Gastrocnemius medialis (tissue), 4 donors: ENCODE measurements at regions not wholly inside any gene's neighbourhood (a gene's known extent, or its start where the extent isn't known, plus 50 kb on each side); places are given as distances from the start of the nearest gene placed in this dataset.
"Not testable (repeated sequence)": the region's sequence is repeated elsewhere in the genome, so short reads cannot be mapped to it uniquely, and the experiment has no call there.

Experiments
- POLR2A ChIP-seq, 2 donors: fragments of 450-650 bp; IDR thresholded peaks; one replicate each; pipeline ENCODE4 v1.6.1; 2017; ENCODE audit warnings: antibody characterized with exemption in 2 of 2, mild to moderate bottlenecking in 2 of 2, moderate library complexity in 2 of 2
- TF ChIP-seq, protein P1 (sequence below), 5 experiments: fragments of 450-650 bp in 3 of 5; fragments of 200-600 bp in 2 of 5; sonication (generic) in 2 of 5; IDR thresholded peaks in 4 of 5; conservative IDR thresholded peaks in 1 of 5; 1 replicate in 4 of 5; 2 replicates in 1 of 5; pipeline ENCODE4 v1.5.1; 2016 to 2019; ENCODE audit warnings: antibody characterized with exemption in 5 of 5, mild to moderate bottlenecking in 3 of 5, moderate library complexity in 3 of 5

DNA sequence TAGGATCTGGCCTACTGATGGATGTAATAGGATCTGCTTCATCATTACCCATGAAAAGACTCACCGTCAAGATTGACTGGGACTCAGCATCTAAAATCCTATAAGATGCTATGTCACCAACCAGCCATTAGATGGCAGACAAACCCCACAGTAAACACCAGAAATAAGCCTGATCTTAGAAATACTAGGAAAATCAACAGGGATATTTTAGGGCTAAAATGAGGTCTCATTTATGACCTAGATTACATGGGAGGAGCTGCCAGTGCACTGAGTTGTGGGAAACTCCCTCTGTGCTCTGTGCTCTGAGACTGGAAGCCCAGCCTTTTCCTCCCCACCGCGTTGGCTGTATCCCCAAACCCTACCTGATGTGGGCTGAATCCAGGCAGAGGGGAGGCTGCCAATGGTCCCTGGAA, 1335.8 kb downstream of the RPIA start:
- TF ChIP-seq, protein P1, sequence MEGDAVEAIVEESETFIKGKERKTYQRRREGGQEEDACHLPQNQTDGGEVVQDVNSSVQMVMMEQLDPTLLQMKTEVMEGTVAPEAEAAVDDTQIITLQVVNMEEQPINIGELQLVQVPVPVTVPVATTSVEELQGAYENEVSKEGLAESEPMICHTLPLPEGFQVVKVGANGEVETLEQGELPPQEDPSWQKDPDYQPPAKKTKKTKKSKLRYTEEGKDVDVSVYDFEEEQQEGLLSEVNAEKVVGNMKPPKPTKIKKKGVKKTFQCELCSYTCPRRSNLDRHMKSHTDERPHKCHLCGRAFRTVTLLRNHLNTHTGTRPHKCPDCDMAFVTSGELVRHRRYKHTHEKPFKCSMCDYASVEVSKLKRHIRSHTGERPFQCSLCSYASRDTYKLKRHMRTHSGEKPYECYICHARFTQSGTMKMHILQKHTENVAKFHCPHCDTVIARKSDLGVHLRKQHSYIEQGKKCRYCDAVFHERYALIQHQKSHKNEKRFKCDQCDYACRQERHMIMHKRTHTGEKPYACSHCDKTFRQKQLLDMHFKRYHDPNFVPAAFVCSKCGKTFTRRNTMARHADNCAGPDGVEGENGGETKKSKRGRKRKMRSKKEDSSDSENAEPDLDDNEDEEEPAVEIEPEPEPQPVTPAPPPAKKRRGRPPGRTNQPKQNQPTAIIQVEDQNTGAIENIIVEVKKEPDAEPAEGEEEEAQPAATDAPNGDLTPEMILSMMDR (IDR thresholded peaks at IDR 0.05 in 4 of 5, conservative IDR thresholded peaks at IDR 0.05 in 1 of 5) = peak in 1 of 5 experiments; percentile 12
- TF ChIP-seq POLR2A (IDR thresholded peaks at IDR 0.05) = not testable (repeated sequence)
